ENCODE measurements at regions not wholly inside any gene's neighbourhood (a gene's known extent, or its start where the extent isn't known, plus 50 kb on each side); places are given as distances from the start of the nearest gene placed in this dataset.

DNA sequence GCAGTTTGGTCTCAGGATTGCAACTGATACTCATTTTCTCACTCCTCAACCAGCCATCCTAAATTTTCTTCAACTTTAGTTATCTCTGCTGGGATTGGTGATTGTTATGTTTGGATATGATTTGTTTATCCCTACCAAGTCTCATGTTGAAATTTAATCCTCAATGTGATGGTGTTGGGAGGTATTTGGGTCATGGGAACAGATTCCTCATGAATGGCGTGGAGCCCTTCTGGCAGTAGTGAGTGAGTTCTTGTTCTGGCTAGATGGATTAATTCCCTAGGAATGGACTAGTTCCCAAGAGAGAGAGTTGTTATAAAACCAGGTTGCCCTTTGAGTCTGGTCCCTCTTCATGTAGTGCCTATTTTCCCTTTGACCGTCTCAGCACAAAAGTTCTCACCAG, 399.9 kb downstream of the SQOR start:
- TF ChIP-seq, protein P1, sequence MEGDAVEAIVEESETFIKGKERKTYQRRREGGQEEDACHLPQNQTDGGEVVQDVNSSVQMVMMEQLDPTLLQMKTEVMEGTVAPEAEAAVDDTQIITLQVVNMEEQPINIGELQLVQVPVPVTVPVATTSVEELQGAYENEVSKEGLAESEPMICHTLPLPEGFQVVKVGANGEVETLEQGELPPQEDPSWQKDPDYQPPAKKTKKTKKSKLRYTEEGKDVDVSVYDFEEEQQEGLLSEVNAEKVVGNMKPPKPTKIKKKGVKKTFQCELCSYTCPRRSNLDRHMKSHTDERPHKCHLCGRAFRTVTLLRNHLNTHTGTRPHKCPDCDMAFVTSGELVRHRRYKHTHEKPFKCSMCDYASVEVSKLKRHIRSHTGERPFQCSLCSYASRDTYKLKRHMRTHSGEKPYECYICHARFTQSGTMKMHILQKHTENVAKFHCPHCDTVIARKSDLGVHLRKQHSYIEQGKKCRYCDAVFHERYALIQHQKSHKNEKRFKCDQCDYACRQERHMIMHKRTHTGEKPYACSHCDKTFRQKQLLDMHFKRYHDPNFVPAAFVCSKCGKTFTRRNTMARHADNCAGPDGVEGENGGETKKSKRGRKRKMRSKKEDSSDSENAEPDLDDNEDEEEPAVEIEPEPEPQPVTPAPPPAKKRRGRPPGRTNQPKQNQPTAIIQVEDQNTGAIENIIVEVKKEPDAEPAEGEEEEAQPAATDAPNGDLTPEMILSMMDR (conservative IDR thresholded peaks at IDR 0.05) = no peak
- H3K27ac Mint-ChIP-seq = no peak overlapping the region
- H3K27me3 ChIP-seq (ENCODE audit: control insufficient read depth, insufficient read depth, low read length, poor library complexity, severe bottlenecking) = no peaks in the 10 kb centered on the region
- no peaks in the 10 kb centered on the region for H3K9me3 ChIP-seq (ENCODE audit: control insufficient read depth, low read length)
- no peaks in the 10 kb centered on the region for H3K36me3 ChIP-seq (ENCODE audit: control insufficient read depth, insufficient read depth, low read length)
- WGBS, 2 experiments (ENCODE audit: insufficient coverage in 1 of 2, insufficient read length in 1 of 2) = 98 to 100% methylated on average over 2 of the region's 2 CpGs
- no peak overlapping the region for H3K4me3 ChIP-seq (ENCODE audit: low read length)
- no peak for DNase-seq
- no peaks in the 10 kb centered on the region for H3K9me3 Mint-ChIP-seq
- no peak overlapping the region for H3K9ac ChIP-seq (ENCODE audit: extremely low read depth, low read length, poor library complexity, severe bottlenecking)
- no peaks in the 10 kb centered on the region for H3K4me1 Mint-ChIP-seq
- no peaks in the 10 kb centered on the region for H3K27me3 Mint-ChIP-seq (ENCODE audit: insufficient read depth)
- H3K4me3 Mint-ChIP-seq = no peak overlapping the region
- no peak overlapping the region for H3K27ac ChIP-seq (ENCODE audit: low read depth, low read length)
- H3K4me1 ChIP-seq (ENCODE audit: control insufficient read depth, insufficient read depth, low read length) = no peaks in the 10 kb centered on the region
- H3K36me3 Mint-ChIP-seq (ENCODE audit: low read depth) = no peaks in the 10 kb centered on the region

DNA sequence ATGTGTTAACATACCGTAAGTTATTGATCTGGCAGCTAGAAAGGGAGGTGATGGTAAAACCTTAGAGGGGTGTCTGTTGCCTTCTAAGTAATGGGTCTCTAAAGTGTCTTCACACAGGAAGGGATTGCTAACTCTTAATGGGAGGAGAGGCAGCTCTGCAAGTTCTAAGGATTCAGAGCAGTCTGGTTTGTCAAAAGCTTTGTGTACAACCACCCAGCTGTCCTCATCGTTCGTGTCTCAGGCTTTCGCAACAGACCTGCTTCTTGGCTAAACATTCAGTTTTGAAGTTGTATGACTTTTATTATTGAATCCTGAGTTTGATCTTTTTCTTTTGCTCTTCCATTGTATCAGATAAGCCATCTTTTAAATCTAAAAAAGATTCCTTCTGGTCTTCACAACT, 404.9 kb downstream of the SQOR start:
- Histone ChIP-seq H3K4me1 (ENCODE audit: control insufficient read depth, insufficient read depth, low read length) (no peaks in the 10 kb centered on the region), H3K4me3 (ENCODE audit: low read length) (no peak overlapping the region), H3K36me3 (ENCODE audit: control insufficient read depth, insufficient read depth, low read length) (no peaks in the 10 kb centered on the region), H3K9ac (ENCODE audit: extremely low read depth, low read length, poor library complexity, severe bottlenecking) (no peak overlapping the region), H3K27ac (ENCODE audit: low read depth, low read length) (no peak overlapping the region), H3K27me3 (ENCODE audit: control insufficient read depth, insufficient read depth, low read length, poor library complexity, severe bottlenecking) (no peaks in the 10 kb centered on the region), H3K9me3 (ENCODE audit: control insufficient read depth, low read length) (no peaks in the 10 kb centered on the region)
- no peak for DNase-seq
- WGBS, 2 experiments (ENCODE audit: insufficient coverage in 1 of 2, insufficient read length in 1 of 2) = 97 to 100% methylated on average over 2 to 4 of the region's 4 CpGs
- TF ChIP-seq, protein P1 (conservative IDR thresholded peaks at IDR 0.05) = no peak
- H3K27me3 Mint-ChIP-seq (ENCODE audit: insufficient read depth) = no peaks in the 10 kb centered on the region
- H3K36me3 Mint-ChIP-seq (ENCODE audit: low read depth) = no peaks in the 10 kb centered on the region
- H3K4me3 Mint-ChIP-seq = no peak overlapping the region
- H3K4me1 Mint-ChIP-seq = peaks cover 8% of the 10 kb centered on the region
- no peak overlapping the region for H3K27ac Mint-ChIP-seq
- no peaks in the 10 kb centered on the region for H3K9me3 Mint-ChIP-seq

DNA sequence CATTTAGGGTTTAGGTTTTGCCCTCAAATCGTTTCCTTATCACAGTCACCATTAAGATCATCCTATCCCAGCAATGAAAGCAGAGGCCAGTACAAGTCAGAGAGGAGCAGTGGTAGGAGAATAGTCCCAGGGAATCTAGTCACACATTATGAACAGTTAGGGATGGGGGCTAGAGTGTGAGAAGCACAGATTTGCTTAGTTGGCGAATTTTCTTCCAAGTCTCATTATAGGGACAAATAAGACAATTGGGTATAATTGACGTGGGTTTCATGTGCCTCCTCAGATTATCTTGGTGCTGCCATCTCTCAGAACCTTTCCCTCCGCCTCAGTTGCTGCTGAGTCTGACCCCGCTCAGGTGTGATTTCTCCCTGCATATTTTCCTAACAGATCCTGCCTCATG, 407.1 kb downstream of the SQOR start:
- H3K9me3 ChIP-seq (ENCODE audit: control insufficient read depth, low read length) = peaks cover 7% of the 10 kb centered on the region
- H3K27ac Mint-ChIP-seq = no peak overlapping the region
- no peak for DNase-seq
- peaks cover 8% of the 10 kb centered on the region for H3K4me1 Mint-ChIP-seq
- no peaks in the 10 kb centered on the region for H3K4me1 ChIP-seq (ENCODE audit: control insufficient read depth, insufficient read depth, low read length)
- no peak overlapping the region for H3K9ac ChIP-seq (ENCODE audit: extremely low read depth, low read length, poor library complexity, severe bottlenecking)
- H3K36me3 Mint-ChIP-seq (ENCODE audit: low read depth) = no peaks in the 10 kb centered on the region
- WGBS, 2 experiments (ENCODE audit: insufficient coverage in 1 of 2, insufficient read length in 1 of 2) = 87 to 100% methylated on average over 4 to 5 of the region's 5 CpGs
- no peak overlapping the region for H3K4me3 Mint-ChIP-seq
- no peak overlapping the region for H3K27ac ChIP-seq (ENCODE audit: low read depth, low read length)
- no peaks in the 10 kb centered on the region for H3K9me3 Mint-ChIP-seq
- no peaks in the 10 kb centered on the region for H3K27me3 ChIP-seq (ENCODE audit: control insufficient read depth, insufficient read depth, low read length, poor library complexity, severe bottlenecking)
- H3K27me3 Mint-ChIP-seq (ENCODE audit: insufficient read depth) = no peaks in the 10 kb centered on the region
- no peak overlapping the region for H3K4me3 ChIP-seq (ENCODE audit: low read length)
- no peaks in the 10 kb centered on the region for H3K36me3 ChIP-seq (ENCODE audit: control insufficient read depth, insufficient read depth, low read length)
- TF ChIP-seq, protein P1 (conservative IDR thresholded peaks at IDR 0.05) = no peak
